Common myeloid progenitor, CD34-positive (primary cell): ENCODE measurements at regions not wholly inside any gene's neighbourhood (a gene's known extent, or its start where the extent isn't known, plus 50 kb on each side); places are given as distances from the start of the nearest gene placed in this dataset.

Experiments
- CTCF ChIA-PET: fragments of 350-600 bp; sonication (Branson Sonifier 250); formaldehyde crosslinking; loops from one replicate; lab custom pipeline; 2021; ENCODE audit warnings: antibody characterized with exemption; lab: Charles Lee
- POLR2A ChIA-PET: fragments of 350-600 bp; sonication (Branson Sonifier 250); formaldehyde crosslinking; loops from one replicate; lab custom pipeline; 2021; ENCODE audit warnings: antibody characterized with exemption; lab: Charles Lee
- DNase-seq, 3 donors: peaks; one replicate each; pipeline versions ENCODE4 v3.0.0 to v3.0.0-alpha.2; 2013
- H3K27ac ChIP-seq, 2 experiments: 1 replicate in 1 of 2; 2 replicates in 1 of 2; pipeline ENCODE4 v1.7.0; 2013; ENCODE audit warnings: inconsistent platforms in 2 of 2, low read length in 2 of 2, mild to moderate bottlenecking in 2 of 2, low read depth in 1 of 2, moderate library complexity in 1 of 2; ENCODE audit not compliant: severe bottlenecking in 2 of 2, insufficient read depth in 1 of 2, poor library complexity in 1 of 2
- H3K27me3 ChIP-seq, 5 experiments: replicated peaks in 2 of 5; 1 replicate in 3 of 5; 2 replicates in 2 of 5; pipeline versions ENCODE4 v1.6.1 to v1.7.0; 2013; ENCODE audit warnings: low read length in 4 of 5, mild to moderate bottlenecking in 2 of 5, moderate library complexity in 2 of 5, inconsistent platforms in 1 of 5; ENCODE audit not compliant: insufficient read depth in 5 of 5, control insufficient read depth in 4 of 5
- H3K36me3 ChIP-seq, 4 experiments: 1 replicate in 2 of 4; 2 replicates in 2 of 4; pipeline versions ENCODE4 v1.6.1 to v1.7.0; 2013; ENCODE audit warnings: low read length in 3 of 4, control low read depth in 1 of 4, mild to moderate bottlenecking in 1 of 4; ENCODE audit not compliant: control insufficient read depth in 4 of 4, insufficient read depth in 4 of 4
- H3K4me1 ChIP-seq, 4 experiments: 1 replicate in 3 of 4; 2 replicates in 1 of 4; pipeline versions ENCODE4 v1.6.1 to v1.7.1; 2013; ENCODE audit warnings: low read length in 3 of 4, mild to moderate bottlenecking in 3 of 4, control low read depth in 1 of 4, inconsistent platforms in 1 of 4, moderate library complexity in 1 of 4; ENCODE audit not compliant: control insufficient read depth in 4 of 4, insufficient read depth in 4 of 4; ENCODE audit errors: control extremely low read depth in 1 of 4
- H3K4me3 ChIP-seq, 7 experiments: 1 replicate in 4 of 7; 2 replicates in 3 of 7; pipeline versions ENCODE4 v1.5.1 to v1.7.0; 2013; ENCODE audit warnings: mild to moderate bottlenecking in 7 of 7, low read length in 6 of 7, moderate library complexity in 6 of 7, inconsistent platforms in 2 of 7, low read depth in 2 of 7, control low read depth in 1 of 7; ENCODE audit not compliant: insufficient read depth in 4 of 7, control insufficient read depth in 1 of 7; ENCODE audit errors: extremely low read depth in 1 of 7
- H3K9me3 ChIP-seq, 5 experiments: 1 replicate in 4 of 5; 2 replicates in 1 of 5; pipeline versions ENCODE4 v1.6.1 to v1.7.1; 2013; ENCODE audit warnings: low read length in 4 of 5, mild to moderate bottlenecking in 2 of 5, inconsistent platforms in 1 of 5, low read depth in 1 of 5, moderate library complexity in 1 of 5; ENCODE audit not compliant: control insufficient read depth in 4 of 5, insufficient read depth in 2 of 5; ENCODE audit errors: control extremely low read depth in 1 of 5
- WGBS: methylation state at CpG from one replicate; pipeline ENCODE4 v1.1.5; 2013; ENCODE audit not compliant: insufficient coverage; 5-methylcytosine and 5-hydroxymethylcytosine counted together

DNA sequence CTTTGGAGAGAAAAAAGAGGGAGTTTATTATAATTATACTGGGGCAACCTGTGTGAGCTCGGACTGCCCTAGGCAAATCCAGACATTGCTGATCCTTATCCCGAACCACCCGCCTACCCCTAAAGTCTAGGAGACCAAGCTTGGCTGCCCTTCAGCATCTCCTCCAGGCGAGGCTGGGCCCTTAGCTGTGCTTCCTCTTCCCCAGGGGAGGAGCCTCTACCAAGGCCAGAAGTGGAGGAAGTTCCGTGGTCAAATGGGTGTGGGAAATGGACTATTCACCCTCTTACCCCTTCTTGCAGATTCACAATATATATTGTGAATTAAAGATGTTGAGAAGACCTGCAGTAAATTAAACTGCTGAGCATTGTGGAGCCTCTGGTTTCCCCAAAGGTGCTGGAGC is 158.3 kb upstream of the HES1 start:
- Histone ChIP-seq H3K4me3 (no peak overlapping the region), H3K9me3 (no peaks in the 10 kb centered on the region), H3K36me3 (no peaks in the 10 kb centered on the region), H3K27ac (no peak overlapping the region), H3K27me3 (peaks cover 0 to 64% (median 17%) of the 10 kb centered on the region in 5 experiments), H3K4me1 (peaks cover 0 to 6% (median 5%) of the 10 kb centered on the region in 4 experiments)
- CTCF ChIA-PET: interaction anchor here (1.2 kb wide), 1 partner anchor 26 kb away, joined by 3 read pairs; no protein-coding TSS in a partner anchor
- no CpG with 5 or more reads among the region's 5 CpGs for WGBS
- DNase-seq: no peak
- POLR2A ChIA-PET: no interaction called here

DNA sequence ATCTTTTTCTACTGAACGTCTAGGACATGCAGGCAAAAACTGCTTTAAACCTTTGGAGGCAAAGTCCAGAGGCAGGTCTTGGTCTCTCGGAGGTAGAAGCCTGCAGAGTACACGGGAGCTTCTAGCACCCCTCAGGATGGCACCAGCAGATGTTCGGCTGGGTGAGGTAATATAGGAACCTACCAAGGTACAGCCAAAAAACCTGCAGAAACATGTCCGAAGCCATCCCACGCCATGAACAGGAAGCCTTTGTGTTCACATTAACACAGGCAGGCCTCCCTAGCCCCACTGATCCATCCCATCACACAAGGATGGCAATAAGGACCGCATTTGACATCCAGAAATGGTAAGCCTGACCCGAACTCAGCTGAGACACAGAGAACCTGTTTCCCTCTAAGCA is 157.9 kb upstream of the HES1 start:
- Histone ChIP-seq H3K4me1 (peaks cover 0 to 6% (median 5%) of the 10 kb centered on the region in 4 experiments), H3K9me3 (no peaks in the 10 kb centered on the region), H3K4me3 (no peak overlapping the region), H3K27me3 (peaks cover 0 to 61% (median 13%) of the 10 kb centered on the region in 5 experiments), H3K27ac (no peak overlapping the region), H3K36me3 (no peaks in the 10 kb centered on the region)
- 95% methylated on average over 7 of the region's 8 CpGs for WGBS
- DNase-seq: no peak
- CTCF ChIA-PET: interaction anchor here (0.8 to 1.2 kb wide), 2 partner anchors 26 to 217 kb away, joined by 3 to 4 read pairs; no protein-coding TSS in a partner anchor
- POLR2A ChIA-PET: no interaction called here

GRCh38 chr3:193978486-193978885 is 157.5 kb upstream of the HES1 start:
- Histone ChIP-seq H3K36me3 (no peaks in the 10 kb centered on the region), H3K27me3 (peaks cover 0 to 56% (median 12%) of the 10 kb centered on the region in 5 experiments), H3K9me3 (no peaks in the 10 kb centered on the region), H3K4me3 (no peak overlapping the region), H3K27ac (no peak overlapping the region), H3K4me1 (peaks cover 0 to 6% (median 5%) of the 10 kb centered on the region in 4 experiments)
- no peak for DNase-seq
- POLR2A ChIA-PET: no interaction called here
- 97% methylated on average over 5 of the region's 6 CpGs for WGBS
- CTCF ChIA-PET: interaction anchor here (0.8 kb wide), 1 partner anchor 216 kb away, joined by 4 read pairs; no protein-coding TSS in a partner anchor

DNA sequence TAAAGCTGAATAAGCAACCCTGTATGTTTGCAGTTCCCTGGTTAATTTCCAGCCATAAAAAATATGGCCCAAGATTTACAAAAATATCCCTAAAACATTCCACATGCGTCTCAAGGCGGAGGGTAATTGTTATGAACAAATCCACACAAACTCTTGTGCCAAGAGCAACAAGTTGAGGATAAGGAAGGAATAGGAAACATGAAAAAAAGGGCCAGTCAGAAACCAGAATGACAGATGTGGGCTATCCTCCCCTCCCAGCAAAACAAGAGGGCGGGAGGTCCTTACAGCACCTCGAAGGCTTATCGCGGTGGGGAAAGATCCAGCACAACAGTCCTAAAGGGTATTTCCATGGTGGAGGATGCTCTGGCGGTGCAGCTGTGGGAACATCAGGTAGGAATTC is 155.6 kb upstream of the HES1 start:
- CTCF ChIA-PET: interaction anchor here (1.4 to 2.1 kb wide), 2 partner anchors 9 to 200 kb away, joined by 3 to 7 read pairs; no protein-coding TSS in a partner anchor
- no peaks in the 10 kb centered on the region for H3K9me3 ChIP-seq
- POLR2A ChIA-PET: no interaction called here
- DNase-seq: no peak
- H3K36me3 ChIP-seq: no peaks in the 10 kb centered on the region
- no peak overlapping the region for H3K4me3 ChIP-seq
- H3K27ac ChIP-seq: no peak overlapping the region
- peaks cover 0 to 38% (median 8%) of the 10 kb centered on the region in 5 experiments for H3K27me3 ChIP-seq
- WGBS: 96% methylated on average over 5 of the region's 7 CpGs
- peaks cover 0 to 18% (median 13%) of the 10 kb centered on the region in 4 experiments for H3K4me1 ChIP-seq

GRCh38 chr3:193980905-193981304 is 155.0 kb upstream of the HES1 start:
- Histone ChIP-seq H3K27ac (no peak overlapping the region), H3K9me3 (no peaks in the 10 kb centered on the region), H3K4me1 (peaks cover 0 to 18% (median 13%) of the 10 kb centered on the region in 4 experiments), H3K4me3 (no peak overlapping the region), H3K36me3 (no peaks in the 10 kb centered on the region), H3K27me3 (peaks cover 0 to 33% (median 8%) of the 10 kb centered on the region in 5 experiments)
- 90% methylated on average over 3 of the region's 3 CpGs for WGBS
- POLR2A ChIA-PET: no interaction called here
- DNase-seq: no peak
- CTCF ChIA-PET: interaction anchor here (0.9 to 2.1 kb wide), 3 partner anchors 10 to 201 kb away, joined by 3 to 7 read pairs (median 4); no protein-coding TSS in a partner anchor

- ChIA-PET CTCF (interaction anchor here (0.9 to 2.1 kb wide), 3 partner anchors 10 to 202 kb away, joined by 3 to 7 read pairs (median 4); no protein-coding TSS in a partner anchor), POLR2A (no interaction called here)
- no peak for DNase-seq
- Histone ChIP-seq H3K4me1 (peaks cover 0 to 18% (median 13%) of the 10 kb centered on the region in 4 experiments), H3K36me3 (no peaks in the 10 kb centered on the region), H3K27me3 (peaks cover 0 to 28% (median 8%) of the 10 kb centered on the region in 5 experiments), H3K27ac (no peak overlapping the region), H3K4me3 (no peak overlapping the region), H3K9me3 (no peaks in the 10 kb centered on the region)
- 75% methylated on average over 2 of the region's 4 CpGs for WGBS
These were observed 154.4 kb upstream of the HES1 start for GRCh38 chr3:193981504-193981903.

DNA sequence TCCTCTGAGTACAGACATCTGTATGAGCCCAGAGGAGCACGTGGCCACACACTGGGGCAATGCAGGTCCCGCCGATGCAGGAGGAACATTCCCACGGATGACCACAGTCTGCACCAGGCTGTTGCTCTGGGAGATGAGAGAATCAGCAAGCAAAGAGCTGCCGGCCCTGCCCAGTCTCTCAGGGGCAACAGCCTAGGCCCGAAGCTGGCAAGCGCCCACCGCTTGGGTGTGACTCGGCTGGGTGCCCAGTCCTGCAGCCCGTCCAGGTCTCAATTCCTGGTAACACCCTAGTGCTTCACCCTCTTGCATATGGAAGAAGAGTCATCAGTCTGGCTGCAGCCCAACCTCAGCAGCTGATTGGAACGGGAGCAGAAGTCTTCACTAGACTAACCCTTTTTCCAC is 153.7 kb upstream of the HES1 start:
- peaks cover 0 to 20% (median 13%) of the 10 kb centered on the region in 4 experiments for H3K4me1 ChIP-seq

More for the DNA sequence above, 153.7 kb upstream of the HES1 start:
- WGBS: 98% methylated on average over 5 of the region's 11 CpGs
- Histone ChIP-seq H3K4me3 (no peak overlapping the region), H3K36me3 (no peaks in the 10 kb centered on the region), H3K9me3 (no peaks in the 10 kb centered on the region), H3K27me3 (peaks cover 0 to 24% (median 5%) of the 10 kb centered on the region in 5 experiments), H3K27ac (no peak overlapping the region)
- CTCF ChIA-PET: interaction anchor here (0.6 to 2.3 kb wide), 5 partner anchors 12 to 202 kb away, joined by 3 to 7 read pairs (median 3); no protein-coding TSS in a partner anchor
- DNase-seq: no peak
- POLR2A ChIA-PET: no interaction called here
